ENCODE measurements at regions not wholly inside any gene's neighbourhood (a gene's known extent, or its start where the extent isn't known, plus 50 kb on each side); places are given as distances from the start of the nearest gene placed in this dataset.
"Not testable (repeated sequence)": the region's sequence is repeated elsewhere in the genome, so short reads cannot be mapped to it uniquely, and the experiment has no call there.

- TF ChIP-seq, protein P1, sequence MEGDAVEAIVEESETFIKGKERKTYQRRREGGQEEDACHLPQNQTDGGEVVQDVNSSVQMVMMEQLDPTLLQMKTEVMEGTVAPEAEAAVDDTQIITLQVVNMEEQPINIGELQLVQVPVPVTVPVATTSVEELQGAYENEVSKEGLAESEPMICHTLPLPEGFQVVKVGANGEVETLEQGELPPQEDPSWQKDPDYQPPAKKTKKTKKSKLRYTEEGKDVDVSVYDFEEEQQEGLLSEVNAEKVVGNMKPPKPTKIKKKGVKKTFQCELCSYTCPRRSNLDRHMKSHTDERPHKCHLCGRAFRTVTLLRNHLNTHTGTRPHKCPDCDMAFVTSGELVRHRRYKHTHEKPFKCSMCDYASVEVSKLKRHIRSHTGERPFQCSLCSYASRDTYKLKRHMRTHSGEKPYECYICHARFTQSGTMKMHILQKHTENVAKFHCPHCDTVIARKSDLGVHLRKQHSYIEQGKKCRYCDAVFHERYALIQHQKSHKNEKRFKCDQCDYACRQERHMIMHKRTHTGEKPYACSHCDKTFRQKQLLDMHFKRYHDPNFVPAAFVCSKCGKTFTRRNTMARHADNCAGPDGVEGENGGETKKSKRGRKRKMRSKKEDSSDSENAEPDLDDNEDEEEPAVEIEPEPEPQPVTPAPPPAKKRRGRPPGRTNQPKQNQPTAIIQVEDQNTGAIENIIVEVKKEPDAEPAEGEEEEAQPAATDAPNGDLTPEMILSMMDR (IDR thresholded peaks at IDR 0.05; ENCODE audit: insufficient read depth, low read depth, low read length) = not testable (repeated sequence)
- TF ChIP-seq EZH2 (IDR thresholded peaks at IDR 0.05; ENCODE audit: insufficient read depth, low read length) = not testable (repeated sequence)
These were observed 73.0 kb upstream of the AGTPBP1 start for GRCh38 chr9:85814800-85815199.

All from astrocyte (in vitro differentiated cells and primary cell).